AG09319 (cell line): ENCODE measurements at regions not wholly inside any gene's neighbourhood (a gene's known extent, or its start where the extent isn't known, plus 50 kb on each side); places are given as distances from the start of the nearest gene placed in this dataset.
"Not testable (repeated sequence)": the region's sequence is repeated elsewhere in the genome, so short reads cannot be mapped to it uniquely, and the experiment has no call there.

ENCODE experiments used
- DNase-seq: peaks from one replicate; pipeline ENCODE4 v3.0.0-alpha.2; 2010; ENCODE audit warnings: low read depth; ENCODE audit errors: extremely low read depth
- TF ChIP-seq, protein P1 (sequence below): IDR thresholded peaks from 2 replicates; pipeline ENCODE4 v1.5.1; 2011; ENCODE audit warnings: low read depth, mild to moderate bottlenecking, inconsistent platforms, low read length, moderate library complexity

DNA sequence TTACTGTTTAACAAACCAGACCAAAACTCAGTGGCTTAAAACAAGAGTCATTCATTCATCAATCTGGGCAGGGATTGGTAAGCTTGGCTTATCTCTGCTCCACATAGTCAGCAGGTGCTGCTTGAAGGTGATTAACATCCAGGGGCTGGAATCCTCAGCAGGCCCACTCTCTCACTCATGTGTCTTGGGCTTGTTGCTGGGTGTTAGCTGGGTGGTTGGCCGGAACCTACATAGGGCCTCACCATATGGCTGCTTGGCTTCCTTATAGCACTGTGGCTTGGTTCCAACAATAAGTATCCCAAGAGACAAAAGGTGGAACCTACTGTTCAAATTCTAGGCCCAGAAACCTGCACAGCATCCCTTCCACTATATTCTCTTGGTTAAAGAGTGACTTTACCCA, 125.0 kb downstream of the RASGEF1B start:
- TF ChIP-seq, protein P1, sequence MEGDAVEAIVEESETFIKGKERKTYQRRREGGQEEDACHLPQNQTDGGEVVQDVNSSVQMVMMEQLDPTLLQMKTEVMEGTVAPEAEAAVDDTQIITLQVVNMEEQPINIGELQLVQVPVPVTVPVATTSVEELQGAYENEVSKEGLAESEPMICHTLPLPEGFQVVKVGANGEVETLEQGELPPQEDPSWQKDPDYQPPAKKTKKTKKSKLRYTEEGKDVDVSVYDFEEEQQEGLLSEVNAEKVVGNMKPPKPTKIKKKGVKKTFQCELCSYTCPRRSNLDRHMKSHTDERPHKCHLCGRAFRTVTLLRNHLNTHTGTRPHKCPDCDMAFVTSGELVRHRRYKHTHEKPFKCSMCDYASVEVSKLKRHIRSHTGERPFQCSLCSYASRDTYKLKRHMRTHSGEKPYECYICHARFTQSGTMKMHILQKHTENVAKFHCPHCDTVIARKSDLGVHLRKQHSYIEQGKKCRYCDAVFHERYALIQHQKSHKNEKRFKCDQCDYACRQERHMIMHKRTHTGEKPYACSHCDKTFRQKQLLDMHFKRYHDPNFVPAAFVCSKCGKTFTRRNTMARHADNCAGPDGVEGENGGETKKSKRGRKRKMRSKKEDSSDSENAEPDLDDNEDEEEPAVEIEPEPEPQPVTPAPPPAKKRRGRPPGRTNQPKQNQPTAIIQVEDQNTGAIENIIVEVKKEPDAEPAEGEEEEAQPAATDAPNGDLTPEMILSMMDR: no peak

DNA sequence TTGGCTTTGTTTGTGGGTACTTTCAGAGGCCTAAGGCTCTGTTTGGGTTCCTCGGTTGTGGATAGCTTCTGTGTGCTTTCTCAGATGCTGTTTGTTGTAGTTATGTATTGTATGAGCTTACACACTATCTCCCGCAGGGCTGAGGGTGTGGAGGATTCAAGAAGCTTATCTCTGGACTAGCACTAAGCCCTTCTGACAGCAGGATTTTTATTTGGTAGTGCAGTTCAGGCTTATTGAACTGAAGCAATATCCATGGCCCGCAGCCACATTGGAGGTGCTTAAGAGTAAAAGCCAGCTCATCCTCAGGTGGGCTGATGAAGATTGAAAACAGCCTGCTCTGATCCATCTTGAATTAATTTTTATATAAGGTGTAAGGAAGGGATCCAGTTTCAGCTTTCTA, 128.2 kb downstream of the RASGEF1B start:
- TF ChIP-seq, protein P1: no peak
- DNase-seq: no peak

More for the DNA sequence above, 125.0 kb downstream of the RASGEF1B start:
- no peak for DNase-seq

DNA sequence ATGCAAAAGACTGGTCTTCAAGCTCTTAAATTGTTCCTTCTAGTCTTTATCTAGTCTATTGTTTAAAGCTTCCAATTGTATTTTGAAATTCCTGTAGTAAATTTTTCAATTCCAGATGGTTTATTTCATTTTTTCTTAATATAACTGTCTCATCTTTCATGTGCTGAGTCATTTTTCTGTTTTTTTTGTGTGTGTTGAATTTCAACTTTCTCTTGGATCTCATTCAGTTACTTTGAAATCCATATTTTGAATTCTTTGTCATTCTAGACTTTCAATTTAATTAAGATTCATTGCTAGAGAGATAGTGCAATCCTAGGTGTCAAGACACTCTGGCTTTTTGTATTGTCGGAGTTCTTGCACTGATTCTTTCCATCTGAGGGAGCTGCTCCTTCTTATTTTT, 128.0 kb upstream of the PRKG2 start:
- TF ChIP-seq, protein P1: no peak
- DNase-seq: no peak

GRCh38 chr4:81337211-81337610, 122.2 kb upstream of the PRKG2 start:
- TF ChIP-seq, protein P1: no peak
- no peak for DNase-seq

DNA sequence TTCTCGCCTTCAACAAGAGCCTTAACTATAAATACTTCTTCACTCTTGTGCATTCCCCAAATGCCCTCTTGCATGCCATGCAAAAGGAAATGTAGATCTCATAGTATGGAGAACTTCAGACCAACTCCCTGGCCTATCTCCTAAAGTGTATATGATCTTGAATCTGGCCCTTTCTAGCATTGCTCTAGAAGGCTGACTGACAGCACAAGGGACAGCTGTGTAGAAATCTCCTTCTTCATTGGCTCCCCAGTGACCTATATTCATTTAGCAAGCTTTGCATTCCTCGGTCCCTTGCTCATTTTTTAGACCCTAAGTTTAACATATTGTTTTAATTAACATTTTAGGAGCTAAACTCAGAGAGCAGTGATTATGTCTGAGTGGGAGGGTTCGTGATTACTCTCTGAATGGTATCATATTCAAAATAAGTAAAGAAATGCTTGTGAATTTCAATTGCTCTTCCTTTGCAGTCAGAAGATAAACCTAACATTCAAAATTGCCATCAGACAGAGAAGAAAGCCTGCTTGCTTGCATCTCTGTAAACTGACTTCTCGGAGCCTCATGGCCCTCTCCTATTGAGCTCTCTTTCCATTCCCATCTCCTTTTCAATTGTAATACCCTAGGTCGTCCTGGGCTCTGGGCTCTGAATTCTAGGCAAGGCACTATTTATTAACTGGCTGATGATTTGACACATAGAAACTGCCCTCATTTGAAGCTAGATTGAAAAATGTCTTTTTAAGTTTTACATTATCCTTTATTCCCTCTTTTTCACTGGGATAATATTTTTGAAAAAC, 120.3 kb upstream of the PRKG2 start:
- DNase-seq: peak; percentile 67
- TF ChIP-seq, protein P1: no peak

DNA sequence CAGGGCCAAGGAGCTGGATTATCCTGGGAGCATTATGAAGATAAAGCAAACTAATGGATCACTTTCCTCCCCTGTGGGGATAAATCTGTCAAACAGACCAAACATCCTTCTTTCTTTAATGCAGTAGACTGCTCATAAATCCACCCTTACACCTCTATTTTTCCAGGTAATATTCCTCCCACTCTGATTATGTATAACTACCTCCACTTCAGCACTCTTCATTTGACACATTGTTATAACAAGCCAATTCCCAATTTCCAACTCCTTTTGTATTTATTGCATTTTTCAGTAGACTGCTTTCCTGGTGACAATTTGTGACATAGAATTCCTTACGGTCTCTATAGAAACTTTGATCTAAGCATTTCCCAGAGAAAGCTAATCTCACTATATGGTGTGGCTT, 115.0 kb upstream of the PRKG2 start:
- no peak for DNase-seq
- TF ChIP-seq, protein P1: no peak

- DNase-seq: no peak
- TF ChIP-seq, protein P1: no peak
Observed at GRCh38 chr4:81326581-81326980, 111.6 kb upstream of the PRKG2 start.

GRCh38 chr4:81324594-81324993, 109.6 kb upstream of the PRKG2 start:
- DNase-seq: not testable (repeated sequence)
